HCT116 (cell line): ENCODE measurements at regions not wholly inside any gene's neighbourhood (a gene's known extent, or its start where the extent isn't known, plus 50 kb on each side); places are given as distances from the start of the nearest gene placed in this dataset.

Experiments used
- ATAC-seq: fragments of 200-7000 bp; cut with Tn5 transposase; 2 replicates; pipeline ENCODE4 v1.9.1; 2020; ENCODE audit warnings: mild to moderate bottlenecking, moderate library complexity
- BruUV-seq: library from RNA; stranded (reverse); fragments of 400-500 nt; replicated peaks from 2 replicates; lab custom pipeline; 2021; lab: Mats Ljungman, UMichigan
- CTCF ChIA-PET: fragments of 300-600 bp; sonication (Branson Sonifier 250); formaldehyde crosslinking; loops from one replicate; lab custom pipeline; 2021; ENCODE audit warnings: antibody characterized with exemption; lab: Charles Lee
- POLR2A ChIA-PET: fragments of 300-600, 350-600 bp; sonication (Branson Sonifier 250); formaldehyde crosslinking; loops from one replicate; lab custom pipeline; 2021; ENCODE audit warnings: antibody characterized with exemption; lab: Charles Lee
- RAD21 ChIA-PET, 2 experiments: fragments of 300-600 bp; sonication (Branson Sonifier 250); formaldehyde crosslinking; loops; one replicate each; lab custom pipeline; 2023; ENCODE audit warnings: low total read pairs in 2 of 2; ENCODE audit not compliant: uncharacterized antibody in 2 of 2, unreplicated experiment in 2 of 2, low non-redundant PET in 1 of 2; lab: Charles Lee
- DNase-seq: peaks from one replicate; pipeline ENCODE4 v3.0.0-alpha.2; 2010; ENCODE audit warnings: low read depth, low spot score
- H2AFZ ChIP-seq: fragments of 200-600 bp; shearing (Covaris generic), sonication (generic); 2 replicates; pipeline ENCODE4 v1.6.1; 2017; ENCODE audit warnings: low read depth, mixed run types, mixed read lengths, antibody characterized with exemption, low read length; ENCODE audit not compliant: poor library complexity, severe bottlenecking
- H3K27ac ChIP-seq: 2 replicates; pipeline ENCODE4 v1.5.1; 2012; ENCODE audit warnings: low read depth, low read length
- H3K27me3 ChIP-seq: fragments of 200-600 bp; sonication (generic); 2 replicates; pipeline ENCODE4 v1.6.1; 2016; ENCODE audit warnings: mixed run types, low read length, mixed read lengths; ENCODE audit not compliant: insufficient read depth
- H3K36me3 ChIP-seq, 2 experiments: fragments of 200-500 bp in 1 of 2; fragments of 200-600 bp in 1 of 2; sonication (Bioruptor generic) in 1 of 2; sonication (generic) in 1 of 2; 2 replicates each; pipeline versions ENCODE4 v1.5.1 to v1.6.1; 2014 to 2016; ENCODE audit warnings: low read length in 2 of 2, inconsistent platforms in 1 of 2, mixed read lengths in 1 of 2, mixed run types in 1 of 2; ENCODE audit not compliant: insufficient read depth in 2 of 2, control insufficient read depth in 1 of 2
- H3K4me1 ChIP-seq, 2 experiments: fragments of 200-600 bp in 1 of 2; sonication (generic) in 1 of 2; 2 replicates each; pipeline versions ENCODE4 v1.5.1 to v1.6.1; 2012 to 2017; ENCODE audit warnings: low read length in 2 of 2, inconsistent platforms in 1 of 2, mild to moderate bottlenecking in 1 of 2, mixed read lengths in 1 of 2, mixed run types in 1 of 2, moderate library complexity in 1 of 2; ENCODE audit not compliant: insufficient read depth in 2 of 2, control insufficient read depth in 1 of 2
- H3K4me2 ChIP-seq: fragments of 200-600 bp; sonication (generic); 2 replicates; pipeline ENCODE4 v1.6.1; 2017; ENCODE audit warnings: mixed run types, low read length, mixed read lengths
- H3K4me3 ChIP-seq, 2 experiments: fragments of 200-600 bp in 1 of 2; sonication (generic) in 1 of 2; replicated peaks in 1 of 2; 2 replicates each; pipeline ENCODE4 v1.5.1; 2011 to 2016; ENCODE audit warnings: low read length in 2 of 2, control low read depth in 1 of 2, low read depth in 1 of 2, mild to moderate bottlenecking in 1 of 2, mixed read lengths in 1 of 2, mixed run types in 1 of 2
- H3K79me2 ChIP-seq: fragments of 200-600 bp; sonication (generic); 2 replicates; pipeline ENCODE4 v1.6.1; 2017; ENCODE audit warnings: mild to moderate bottlenecking, mixed run types, low read length, moderate library complexity, mixed read lengths; ENCODE audit not compliant: insufficient read depth
- H3K9ac ChIP-seq: fragments of 200-600 bp; sonication (generic); 2 replicates; pipeline ENCODE4 v1.6.1; 2016; ENCODE audit warnings: low read length, mixed read lengths
- H3K9me2 ChIP-seq: fragments of 200-600 bp; sonication (generic), shearing (Covaris generic); 2 replicates; pipeline ENCODE4 v1.6.1; 2017; ENCODE audit warnings: mixed run types, mild to moderate bottlenecking, moderate library complexity; ENCODE audit not compliant: insufficient read depth
- H3K9me3 ChIP-seq, 2 experiments: fragments of 200-500 bp in 1 of 2; fragments of 200-600 bp in 1 of 2; sonication (Bioruptor generic) in 1 of 2; sonication (generic) in 1 of 2; 2 replicates each; pipeline ENCODE4 v1.6.1; 2014 to 2017; ENCODE audit warnings: low read length in 2 of 2, mixed read lengths in 2 of 2, inconsistent platforms in 1 of 2, low read depth in 1 of 2, mild to moderate bottlenecking in 1 of 2, mixed run types in 1 of 2, moderate library complexity in 1 of 2; ENCODE audit not compliant: control insufficient read depth in 1 of 2, insufficient read depth in 1 of 2
- H4K20me1 ChIP-seq: fragments of 200-600 bp; sonication (generic), shearing (Covaris generic); 2 replicates; pipeline ENCODE4 v1.6.1; 2017; ENCODE audit warnings: mixed run types, mild to moderate bottlenecking, moderate library complexity; ENCODE audit not compliant: insufficient read depth
- CBX3 ChIP-seq: IDR thresholded peaks from 2 replicates; pipeline ENCODE4 v1.6.1; 2012; ENCODE audit warnings: low read depth
- CEBPB ChIP-seq: IDR thresholded peaks from 2 replicates; pipeline ENCODE4 v1.6.1; 2012; ENCODE audit warnings: low read depth
- CTCF ChIP-seq, 3 experiments: fragments of 200-600 bp in 1 of 3; sonication (generic) in 1 of 3; IDR thresholded peaks in 2 of 3; conservative IDR thresholded peaks in 1 of 3; 2 replicates each; pipeline ENCODE4 v1.5.1; 2012 to 2017; ENCODE audit warnings: low read depth in 2 of 3, low read length in 2 of 3, antibody characterized with exemption in 1 of 3, borderline replicate concordance in 1 of 3, control low read depth in 1 of 3, mild to moderate bottlenecking in 1 of 3, mixed read lengths in 1 of 3, mixed run types in 1 of 3, moderate library complexity in 1 of 3; ENCODE audit not compliant: insufficient read depth in 1 of 3
- JUND ChIP-seq: IDR thresholded peaks from 2 replicates; pipeline ENCODE4 v1.6.1; 2012
- POLR2A ChIP-seq: IDR thresholded peaks from 2 replicates; pipeline ENCODE4 v1.7.0; 2011; ENCODE audit warnings: borderline replicate concordance; ENCODE audit not compliant: insufficient read depth, insufficient read length; ENCODE audit errors: extremely low read depth
- POLR2AphosphoS5 ChIP-seq: IDR thresholded peaks from 2 replicates; pipeline ENCODE4 v1.6.1; 2011; ENCODE audit warnings: mild to moderate bottlenecking, low read depth, low read length, moderate library complexity
- RAD21 ChIP-seq: IDR thresholded peaks from 2 replicates; pipeline ENCODE4 v1.6.1; 2012; ENCODE audit warnings: low read depth, mild to moderate bottlenecking
- REST ChIP-seq: IDR thresholded peaks from 2 replicates; pipeline ENCODE4 v1.6.1; 2012; ENCODE audit warnings: low read depth
- SIN3A ChIP-seq: IDR thresholded peaks from 2 replicates; pipeline ENCODE4 v1.6.1; 2012; ENCODE audit warnings: low read depth
- SP1 ChIP-seq: IDR thresholded peaks from 2 replicates; pipeline ENCODE4 v1.6.1; 2012; ENCODE audit warnings: low read depth
- ZBTB33 ChIP-seq: IDR thresholded peaks from 2 replicates; pipeline ENCODE4 v1.6.1; 2011; ENCODE audit warnings: mild to moderate bottlenecking, low read length, moderate library complexity; ENCODE audit not compliant: insufficient replicate concordance; ENCODE audit errors: extremely low read depth
- ZNF274 ChIP-seq: fragments of 200-500 bp; sonication (Bioruptor generic); IDR thresholded peaks from 2 replicates; pipeline ENCODE4 v1.6.1; 2014; ENCODE audit warnings: mild to moderate bottlenecking, low read depth, low read length, inconsistent platforms
- intact Hi-C: fragments of 100-400 bp; cut with micrococcal nuclease; formaldehyde crosslinking; loops from 2 replicates; pipeline ENCODE4 v1.10.0; 2022

- ATAC-seq (no peak), DNase-seq (no peak)
- ChIA-PET POLR2A (no interaction called here), CTCF (no interaction called here), RAD21 (no interaction called here)
- no peaks in the 10 kb centered on the region for H4K20me1 ChIP-seq
- no peaks in the 10 kb centered on the region for H3K27me3 ChIP-seq
- H3K9me3 ChIP-seq: peaks cover 6 to 7% of the 10 kb centered on the region in 2 experiments; a peak in 1 of 4 replicates
- no TSS peak for BruUV-seq
- H3K9me2 ChIP-seq: no peaks in the 10 kb centered on the region
- TF ChIP-seq CTCF (IDR thresholded peaks at IDR 0.05 in 2 of 3, conservative IDR thresholded peaks at IDR 0.05 in 1 of 3; ENCODE audit: borderline replicate concordance in 1 of 3, insufficient read depth in 1 of 3, low read depth in 2 of 3, low read length in 2 of 3) (no peak), RAD21 (no peak)
- intact Hi-C loops: no loop called here
- no peak overlapping the region for H3K9ac ChIP-seq
- no peak overlapping the region for H3K4me3 ChIP-seq
- no peaks in the 10 kb centered on the region for H3K79me2 ChIP-seq
- H3K27ac ChIP-seq: no peak overlapping the region
- no peaks in the 10 kb centered on the region for H3K36me3 ChIP-seq
- H3K4me2 ChIP-seq: no peak overlapping the region
- no peaks in the 10 kb centered on the region for H3K4me1 ChIP-seq
- no peak overlapping the region for H2AFZ ChIP-seq
These were observed 580.8 kb downstream of the LRRIQ3 start for GRCh38 chr1:73617145-73617544.

GRCh38 chr1:73611681-73612080, 586.3 kb downstream of the LRRIQ3 start:
- Histone ChIP-seq H4K20me1 (no peaks in the 10 kb centered on the region), H2AFZ (no peak overlapping the region), H3K27me3 (no peaks in the 10 kb centered on the region), H3K9me3 (peaks cover 3 to 9% of the 10 kb centered on the region in 2 experiments; a peak in 2 of 4 replicates), H3K9me2 (no peaks in the 10 kb centered on the region), H3K4me1 (no peaks in the 10 kb centered on the region), H3K79me2 (no peaks in the 10 kb centered on the region), H3K36me3 (no peaks in the 10 kb centered on the region), H3K27ac (no peak overlapping the region), H3K4me3 (no peak overlapping the region), H3K4me2 (no peak overlapping the region), H3K9ac (no peak overlapping the region)
- DNase-seq (no peak), ATAC-seq (no peak)
- ChIA-PET RAD21 (no interaction called here), POLR2A (no interaction called here), CTCF (no interaction called here)
- intact Hi-C loops: no loop called here
- BruUV-seq: no TSS peak
- TF ChIP-seq CEBPB: no peak
- no peak for TF ChIP-seq SP1
- TF ChIP-seq POLR2A: no peak
- TF ChIP-seq SIN3A: no peak
- no peak for TF ChIP-seq ZNF274
- TF ChIP-seq REST: no peak
- TF ChIP-seq POLR2AphosphoS5: no peak
- TF ChIP-seq JUND: no peak
- no peak for TF ChIP-seq CBX3
- TF ChIP-seq ZBTB33: no peak
